ENCODE measurements at regions not wholly inside any gene's neighbourhood (a gene's known extent, or its start where the extent isn't known, plus 50 kb on each side); places are given as distances from the start of the nearest gene placed in this dataset.

- TF ChIP-seq CTCF (IDR thresholded peaks at IDR 0.05), result no peak
- no peak for TF ChIP-seq POLR2A (IDR thresholded peaks at IDR 0.05)
Measured at GRCh38 chr10:43000651-43001426, 76.0 kb upstream of the RET start.

Data from lower leg skin (tissue), 3 donors.